A549 (cell line): ENCODE measurements at regions not wholly inside any gene's neighbourhood (a gene's known extent, or its start where the extent isn't known, plus 50 kb on each side); places are given as distances from the start of the nearest gene placed in this dataset.

ENCODE experiments used
- ATAC-seq, 2 experiments: fragments of 200-7000 bp in 1 of 2; fragments of >200 bp in 1 of 2; cut with Nextera tagmentation in 1 of 2; cut with Tn5 transposase in 1 of 2; 3 replicates each; pipeline versions ENCODE4 v1.8.0 to v1.9.1; 2018 to 2020; ENCODE audit warnings: mild to moderate bottlenecking in 1 of 2, moderate library complexity in 1 of 2
- CTCF ChIA-PET: fragments of 300-600 bp; sonication (Branson Sonifier 250); formaldehyde crosslinking; extraction: SDS; loops from one replicate; lab custom pipeline; 2021; ENCODE audit warnings: antibody characterized with exemption, inconsistent platforms; lab: Yijun Ruan, JAX
- POLR2A ChIA-PET: fragments of 350-600 bp; formaldehyde crosslinking; extraction: SDS; loops from one replicate; lab custom pipeline; 2021; ENCODE audit warnings: antibody characterized with exemption, inconsistent platforms; lab: Yijun Ruan, JAX
- DNase-seq, 2 experiments: peaks; one replicate each; pipeline versions ENCODE4 v3.0.0 to v3.0.0-alpha.2; 2011 to 2016; ENCODE audit warnings: low read depth in 1 of 2, low spot score in 1 of 2
- FAIRE-seq: peaks from 2 replicates; lab custom pipeline; 2011; peaks lifted over from hg19 to GRCh38; lab: Jason Lieb, UNC
- H3K27ac ChIP-seq, 2 experiments: fragments of >200 bp; sonication (Bioruptor Twin); formaldehyde crosslinking; 3 replicates each; pipeline ENCODE4 v1.5.1; 2016 to 2017
- H3K4me1 ChIP-seq: fragments of >200 bp; sonication (Bioruptor Twin); formaldehyde crosslinking; 3 replicates; pipeline ENCODE4 v1.6.1; 2016
- H3K4me2 ChIP-seq: fragments of >200 bp; sonication (Bioruptor Twin); formaldehyde crosslinking; 3 replicates; pipeline ENCODE4 v1.6.1; 2016
- H3K4me3 ChIP-seq: fragments of >200 bp; sonication (Bioruptor Twin); formaldehyde crosslinking; 3 replicates; pipeline ENCODE4 v1.5.1; 2016
- H3K9me3 ChIP-seq: fragments of >200 bp; sonication (Bioruptor Twin); formaldehyde crosslinking; 3 replicates; pipeline ENCODE4 v1.6.1; 2016
- CBX8 ChIP-seq: fragments of 200-600 bp; sonication (generic); IDR thresholded peaks from 2 replicates; pipeline ENCODE4 v1.6.1; 2016
- CHD2 ChIP-seq: fragments of 150-350 bp; IDR thresholded peaks from 2 replicates; pipeline ENCODE4 v1.6.1; 2014; ENCODE audit warnings: low read length; ENCODE audit not compliant: partially characterized antibody
- CTCF ChIP-seq: fragments of >200 bp; sonication (Bioruptor Twin); formaldehyde crosslinking; IDR thresholded peaks from 3 replicates; pipeline ENCODE4 v1.5.1; 2016
- EHMT2 ChIP-seq: fragments of 200-600 bp; sonication (generic); IDR thresholded peaks from 2 replicates; pipeline ENCODE4 v1.6.1; 2016; ENCODE audit warnings: antibody characterized with exemption, low read depth, mild to moderate bottlenecking, moderate library complexity
- ESRRA ChIP-seq: fragments of 150-350 bp; IDR thresholded peaks from 2 replicates; pipeline ENCODE4 v1.6.1; 2014; ENCODE audit warnings: mild to moderate bottlenecking, low read length, borderline replicate concordance
- FOSL2 ChIP-seq, 2 experiments: fragments of 450-650 bp in 1 of 2; fragments of >200 bp in 1 of 2; sonication (Bioruptor Twin) in 1 of 2; formaldehyde crosslinking; IDR thresholded peaks; 2 replicates each; pipeline versions ENCODE4 v1.5.0 to v1.6.1; 2016 to 2020; ENCODE audit warnings: mild to moderate bottlenecking in 1 of 2, moderate library complexity in 1 of 2
- GATA3 ChIP-seq: IDR thresholded peaks from 2 replicates; pipeline ENCODE4 v1.6.1; 2012; ENCODE audit warnings: borderline replicate concordance
- HDAC2 ChIP-seq: fragments of 200-600 bp; sonication (generic); IDR thresholded peaks from 2 replicates; pipeline ENCODE4 v1.6.1; 2016
- HEYL ChIP-seq: fragments of 250-450 bp; sonication (Bioruptor Pico); IDR thresholded peaks from 2 replicates; pipeline ENCODE4 v1.8.0; 2021; ENCODE audit warnings: mild to moderate bottlenecking, moderate library complexity
- HOXA7 ChIP-seq: fragments of 250-450 bp; sonication (Bioruptor Pico); IDR thresholded peaks from 2 replicates; pipeline ENCODE4 v1.5.0; 2020; ENCODE audit warnings: mild to moderate bottlenecking, moderate library complexity
- HOXB13 ChIP-seq: fragments of 250-450 bp; sonication (Bioruptor Pico); IDR thresholded peaks from 2 replicates; pipeline ENCODE4 v1.5.0; 2020; ENCODE audit warnings: low read depth, mild to moderate bottlenecking, moderate library complexity
- JUN ChIP-seq, 2 experiments: fragments of >200 bp; sonication (Bioruptor Twin); formaldehyde crosslinking; IDR thresholded peaks; 2 replicates in 1 of 2; 3 replicates in 1 of 2; pipeline ENCODE4 v1.6.1; 2016 to 2017
- KDM5A ChIP-seq: fragments of 200-600 bp; sonication (generic); IDR thresholded peaks from 2 replicates; pipeline ENCODE4 v1.6.1; 2016; ENCODE audit warnings: antibody characterized with exemption, mild to moderate bottlenecking
- MAZ ChIP-seq: fragments of 150-350 bp; IDR thresholded peaks from 2 replicates; pipeline ENCODE4 v1.6.1; 2014; ENCODE audit warnings: antibody characterized with exemption, low read depth, low read length, borderline replicate concordance
- NFE2L2 ChIP-seq: fragments of 150-350 bp; conservative IDR thresholded peaks from 2 replicates; pipeline ENCODE4 v1.6.1; 2014; ENCODE audit warnings: low read length
- PBX3 ChIP-seq: IDR thresholded peaks from 2 replicates; pipeline ENCODE4 v1.6.1; 2012
- POLR2A ChIP-seq: IDR thresholded peaks from 2 replicates; pipeline ENCODE4 v1.6.1; 2012; ENCODE audit warnings: mild to moderate bottlenecking, low read length
- POLR2AphosphoS2 ChIP-seq: conservative IDR thresholded peaks from 2 replicates; pipeline ENCODE4 v1.6.1; 2012; ENCODE audit warnings: low read length, improper control_type of control experiment, inconsistent platforms
- RAD21 ChIP-seq, 2 experiments: fragments of >200 bp in 1 of 2; sonication (Bioruptor Twin) in 1 of 2; formaldehyde crosslinking in 1 of 2; IDR thresholded peaks in 1 of 2; conservative IDR thresholded peaks in 1 of 2; 2 replicates in 1 of 2; 3 replicates in 1 of 2; pipeline ENCODE4 v1.6.1; 2012 to 2018; ENCODE audit warnings: inconsistent platforms in 1 of 2
- RCOR1 ChIP-seq: fragments of 150-350 bp; IDR thresholded peaks from 2 replicates; pipeline ENCODE4 v1.6.1; 2014; ENCODE audit warnings: antibody characterized with exemption, low read length, low read depth
- RNF2 ChIP-seq: fragments of 200-600 bp; sonication (generic); IDR thresholded peaks from 2 replicates; pipeline ENCODE4 v1.6.1; 2016; ENCODE audit warnings: low read depth, mild to moderate bottlenecking, antibody characterized with exemption, moderate library complexity, borderline replicate concordance
- SMC3 ChIP-seq: fragments of >200 bp; sonication (Bioruptor Twin); formaldehyde crosslinking; IDR thresholded peaks from 3 replicates; pipeline ENCODE4 v1.6.1; 2018; ENCODE audit warnings: inconsistent platforms
- TFCP2L1 ChIP-seq: fragments of 250-450 bp; sonication (Bioruptor Pico); IDR thresholded peaks from 2 replicates; pipeline ENCODE4 v1.5.0; 2021; ENCODE audit warnings: mild to moderate bottlenecking
- ZC3H11A ChIP-seq: fragments of 450-650 bp; IDR thresholded peaks from 2 replicates; pipeline ENCODE4 v1.6.1; 2014; ENCODE audit warnings: antibody characterized with exemption, mild to moderate bottlenecking
- ZNF302 ChIP-seq: fragments of 250-450 bp; sonication (Bioruptor Pico); IDR thresholded peaks from 2 replicates; pipeline ENCODE4 v1.9.0; 2021; ENCODE audit warnings: inconsistent platforms, mild to moderate bottlenecking, moderate library complexity
- ZSCAN20 ChIP-seq: fragments of 250-450 bp; sonication (Bioruptor Pico); IDR thresholded peaks from 2 replicates; pipeline ENCODE4 v1.8.0; 2022; ENCODE audit warnings: mild to moderate bottlenecking, moderate library complexity
- WGBS: methylation state at CpG from one replicate; pipeline ENCODE4 v1.1.6; 2017; ENCODE audit errors: missing lambda C conversion rate; 5-methylcytosine and 5-hydroxymethylcytosine counted together
- TF ChIP-seq, protein P1 (sequence below): fragments of 250-450 bp; sonication (Bioruptor Pico); IDR thresholded peaks from 2 replicates; pipeline ENCODE4 v1.5.0; 2021; ENCODE audit warnings: mild to moderate bottlenecking, moderate library complexity, borderline replicate concordance
- TF ChIP-seq, protein P2 (sequence below): fragments of 200-600 bp; sonication (generic); IDR thresholded peaks from 2 replicates; pipeline ENCODE4 v1.6.1; 2016; ENCODE audit warnings: antibody characterized with exemption, mild to moderate bottlenecking, moderate library complexity

DNA sequence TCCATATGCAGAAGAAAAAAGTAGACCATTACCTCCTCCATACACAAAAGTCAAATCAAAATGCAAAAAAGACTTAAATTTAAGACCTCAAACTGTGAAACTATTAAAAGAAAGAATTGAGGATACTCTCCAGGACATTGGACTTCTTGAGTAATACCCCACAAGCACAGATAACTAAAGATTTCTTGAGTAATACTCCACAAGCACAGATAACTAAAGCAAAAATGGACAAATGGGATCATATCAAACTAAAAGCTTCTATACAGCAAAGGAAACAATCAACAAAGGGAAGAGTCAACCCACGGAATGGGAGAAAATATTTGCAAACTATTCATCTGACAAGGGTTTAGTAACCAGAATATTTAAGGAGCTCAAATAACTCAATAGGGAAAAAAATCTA is 427.9 kb downstream of the CCDC91 start:
- FAIRE-seq (no peak), DNase-seq (no peak), ATAC-seq (no peak)
- Histone ChIP-seq H3K4me3 (no peak overlapping the region), H3K4me1 (no peaks in the 10 kb centered on the region), H3K27ac (no peak overlapping the region), H3K4me2 (no peak overlapping the region), H3K9me3 (peaks cover 4% of the 10 kb centered on the region; the same call in 1 of the 3 replicates)
- 3% methylated on average over 1 of the region's 1 CpG for WGBS
- TF ChIP-seq MAZ (no peak), ESRRA (no peak), CHD2 (no peak), HDAC2 (no peak), HOXA7 (CRISPR knock-in tag) (no peak), PBX3 (no peak), POLR2AphosphoS2 (no peak), ZNF302 (no peak), SMC3 (no peak), HOXB13 (CRISPR knock-in tag) (no peak), TFCP2L1 (no peak)
- CTCF ChIA-PET = interaction anchor here (0.6 kb wide), 1 partner anchor 252 kb away, joined by 3 read pairs; no protein-coding TSS in a partner anchor
- POLR2A ChIA-PET = no interaction called here

- ChIA-PET POLR2A (no interaction called here), CTCF (interaction anchor here (0.6 kb wide), 1 partner anchor 252 kb away, joined by 3 read pairs; no protein-coding TSS in a partner anchor)
- Histone ChIP-seq H3K27ac (no peak overlapping the region), H3K4me2 (no peak overlapping the region), H3K9me3 (peaks cover 4% of the 10 kb centered on the region; the same call in 1 of the 3 replicates), H3K4me1 (no peaks in the 10 kb centered on the region), H3K4me3 (no peak overlapping the region)
- ATAC-seq = no peak
- WGBS = 45% methylated on average over 3 of the region's 3 CpGs
- FAIRE-seq = no peak
- DNase-seq = no peak
- no peak for TF ChIP-seq JUN (IDR thresholded peaks at IDR 0.05)
- TF ChIP-seq PBX3 = no peak
- TF ChIP-seq RNF2 = no peak
- no peak for TF ChIP-seq RAD21 (conservative IDR thresholded peaks at IDR 0.05 in 1 of 2, IDR thresholded peaks at IDR 0.05 in 1 of 2)
- no peak for TF ChIP-seq ZC3H11A
- TF ChIP-seq FOSL2 (IDR thresholded peaks at IDR 0.05) = no peak
- TF ChIP-seq FOSL2 (CRISPR knock-in tag; IDR thresholded peaks at IDR 0.05) = no peak
- TF ChIP-seq POLR2A = no peak
- no peak for TF ChIP-seq KDM5A
- TF ChIP-seq NFE2L2 = no peak
- no peak for TF ChIP-seq ZSCAN20 (CRISPR knock-in tag)
- TF ChIP-seq CTCF = no peak
- TF ChIP-seq, protein P1, sequence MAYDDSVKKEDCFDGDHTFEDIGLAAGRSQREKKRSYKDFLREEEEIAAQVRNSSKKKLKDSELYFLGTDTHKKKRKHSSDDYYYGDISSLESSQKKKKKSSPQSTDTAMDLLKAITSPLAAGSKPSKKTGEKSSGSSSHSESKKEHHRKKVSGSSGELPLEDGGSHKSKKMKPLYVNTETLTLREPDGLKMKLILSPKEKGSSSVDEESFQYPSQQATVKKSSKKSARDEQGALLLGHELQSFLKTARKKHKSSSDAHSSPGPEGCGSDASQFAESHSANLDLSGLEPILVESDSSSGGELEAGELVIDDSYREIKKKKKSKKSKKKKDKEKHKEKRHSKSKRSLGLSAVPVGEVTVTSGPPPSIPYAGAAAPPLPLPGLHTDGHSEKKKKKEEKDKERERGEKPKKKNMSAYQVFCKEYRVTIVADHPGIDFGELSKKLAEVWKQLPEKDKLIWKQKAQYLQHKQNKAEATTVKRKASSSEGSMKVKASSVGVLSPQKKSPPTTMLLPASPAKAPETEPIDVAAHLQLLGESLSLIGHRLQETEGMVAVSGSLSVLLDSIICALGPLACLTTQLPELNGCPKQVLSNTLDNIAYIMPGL (CRISPR knock-in tag) = no peak
- TF ChIP-seq HDAC2 = no peak
- TF ChIP-seq HEYL (CRISPR knock-in tag) = no peak
- TF ChIP-seq, protein P2, sequence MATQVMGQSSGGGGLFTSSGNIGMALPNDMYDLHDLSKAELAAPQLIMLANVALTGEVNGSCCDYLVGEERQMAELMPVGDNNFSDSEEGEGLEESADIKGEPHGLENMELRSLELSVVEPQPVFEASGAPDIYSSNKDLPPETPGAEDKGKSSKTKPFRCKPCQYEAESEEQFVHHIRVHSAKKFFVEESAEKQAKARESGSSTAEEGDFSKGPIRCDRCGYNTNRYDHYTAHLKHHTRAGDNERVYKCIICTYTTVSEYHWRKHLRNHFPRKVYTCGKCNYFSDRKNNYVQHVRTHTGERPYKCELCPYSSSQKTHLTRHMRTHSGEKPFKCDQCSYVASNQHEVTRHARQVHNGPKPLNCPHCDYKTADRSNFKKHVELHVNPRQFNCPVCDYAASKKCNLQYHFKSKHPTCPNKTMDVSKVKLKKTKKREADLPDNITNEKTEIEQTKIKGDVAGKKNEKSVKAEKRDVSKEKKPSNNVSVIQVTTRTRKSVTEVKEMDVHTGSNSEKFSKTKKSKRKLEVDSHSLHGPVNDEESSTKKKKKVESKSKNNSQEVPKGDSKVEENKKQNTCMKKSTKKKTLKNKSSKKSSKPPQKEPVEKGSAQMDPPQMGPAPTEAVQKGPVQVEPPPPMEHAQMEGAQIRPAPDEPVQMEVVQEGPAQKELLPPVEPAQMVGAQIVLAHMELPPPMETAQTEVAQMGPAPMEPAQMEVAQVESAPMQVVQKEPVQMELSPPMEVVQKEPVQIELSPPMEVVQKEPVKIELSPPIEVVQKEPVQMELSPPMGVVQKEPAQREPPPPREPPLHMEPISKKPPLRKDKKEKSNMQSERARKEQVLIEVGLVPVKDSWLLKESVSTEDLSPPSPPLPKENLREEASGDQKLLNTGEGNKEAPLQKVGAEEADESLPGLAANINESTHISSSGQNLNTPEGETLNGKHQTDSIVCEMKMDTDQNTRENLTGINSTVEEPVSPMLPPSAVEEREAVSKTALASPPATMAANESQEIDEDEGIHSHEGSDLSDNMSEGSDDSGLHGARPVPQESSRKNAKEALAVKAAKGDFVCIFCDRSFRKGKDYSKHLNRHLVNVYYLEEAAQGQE = no peak
- no peak for TF ChIP-seq GATA3
- TF ChIP-seq CBX8 = no peak
- no peak for TF ChIP-seq EHMT2
- no peak for TF ChIP-seq RCOR1
Measured at GRCh38 chr12:28618772-28619171, 428.5 kb downstream of the CCDC91 start.
